ENCODE measurements at regions not wholly inside any gene's neighbourhood (a gene's known extent, or its start where the extent isn't known, plus 50 kb on each side); places are given as distances from the start of the nearest gene placed in this dataset.

- Histone ChIP-seq H3K27ac (ENCODE audit: low read depth, low read length) (no peak overlapping the region), H3K36me3 (ENCODE audit: control insufficient read depth, insufficient read depth, low read length) (no peaks in the 10 kb centered on the region), H3K9me3 (ENCODE audit: control insufficient read depth, insufficient read depth, low read length) (no peaks in the 10 kb centered on the region), H3K4me1 (ENCODE audit: control insufficient read depth, insufficient read depth, low read length) (no peaks in the 10 kb centered on the region), H3K27me3 (ENCODE audit: control insufficient read depth, insufficient read depth, low read length) (no peaks in the 10 kb centered on the region), H3K4me3 (ENCODE audit: low read depth, low read length) (no peak overlapping the region)
- DNase-seq (ENCODE audit: low read depth in 4 of 6, low spot score in 6 of 6), result no peak
- WGBS (ENCODE audit: insufficient coverage), result 71% methylated on average over 2 of the region's 5 CpGs
Measured at GRCh38 chr21:18155508-18156193, 89.0 kb upstream of the CHODL start.

GRCh38 chr21:18153063-18153462, 91.6 kb upstream of the CHODL start:
- Histone ChIP-seq H3K4me3 (ENCODE audit: low read depth, low read length) (no peak overlapping the region), H3K4me1 (ENCODE audit: control insufficient read depth, insufficient read depth, low read length) (no peaks in the 10 kb centered on the region), H3K27ac (ENCODE audit: low read depth, low read length) (no peak overlapping the region), H3K36me3 (ENCODE audit: control insufficient read depth, insufficient read depth, low read length) (no peaks in the 10 kb centered on the region), H3K27me3 (ENCODE audit: control insufficient read depth, insufficient read depth, low read length) (no peaks in the 10 kb centered on the region), H3K9me3 (ENCODE audit: control insufficient read depth, insufficient read depth, low read length) (no peaks in the 10 kb centered on the region)
- WGBS (ENCODE audit: insufficient coverage), result 80% methylated on average over 1 of the region's 2 CpGs
- DNase-seq (ENCODE audit: low read depth in 4 of 6, low spot score in 6 of 6), result no peak

- Histone ChIP-seq H3K27ac (ENCODE audit: low read depth, low read length) (no peak overlapping the region), H3K36me3 (ENCODE audit: control insufficient read depth, insufficient read depth, low read length) (no peaks in the 10 kb centered on the region), H3K9me3 (ENCODE audit: control insufficient read depth, insufficient read depth, low read length) (no peaks in the 10 kb centered on the region), H3K27me3 (ENCODE audit: control insufficient read depth, insufficient read depth, low read length) (no peaks in the 10 kb centered on the region), H3K4me1 (ENCODE audit: control insufficient read depth, insufficient read depth, low read length) (no peaks in the 10 kb centered on the region), H3K4me3 (ENCODE audit: low read depth, low read length) (no peak overlapping the region)
- WGBS (ENCODE audit: insufficient coverage), result no CpG with 5 or more reads among the region's 2 CpGs
- no peak for DNase-seq (ENCODE audit: low read depth in 4 of 6, low spot score in 6 of 6)
Measured at GRCh38 chr21:18152371-18152770, 92.3 kb upstream of the CHODL start.

GRCh38 chr21:18151046-18151445, 93.6 kb upstream of the CHODL start:
- 95% methylated on average over 3 of the region's 5 CpGs for WGBS (ENCODE audit: insufficient coverage)
- H3K27ac ChIP-seq (ENCODE audit: low read depth, low read length), result no peak overlapping the region
- H3K9me3 ChIP-seq (ENCODE audit: control insufficient read depth, insufficient read depth, low read length), result no peaks in the 10 kb centered on the region
- H3K27me3 ChIP-seq (ENCODE audit: control insufficient read depth, insufficient read depth, low read length), result no peaks in the 10 kb centered on the region
- no peak for DNase-seq (ENCODE audit: low read depth in 4 of 6, low spot score in 6 of 6)
- H3K4me3 ChIP-seq (ENCODE audit: low read depth, low read length), result no peak overlapping the region
- no peaks in the 10 kb centered on the region for H3K4me1 ChIP-seq (ENCODE audit: control insufficient read depth, insufficient read depth, low read length)
- no peaks in the 10 kb centered on the region for H3K36me3 ChIP-seq (ENCODE audit: control insufficient read depth, insufficient read depth, low read length)

- no peak for DNase-seq (ENCODE audit: low read depth in 4 of 6, low spot score in 6 of 6)
- no peak overlapping the region for H3K4me3 ChIP-seq (ENCODE audit: low read depth, low read length)
- no peaks in the 10 kb centered on the region for H3K27me3 ChIP-seq (ENCODE audit: control insufficient read depth, insufficient read depth, low read length)
- H3K9me3 ChIP-seq (ENCODE audit: control insufficient read depth, insufficient read depth, low read length), result no peaks in the 10 kb centered on the region
- no peaks in the 10 kb centered on the region for H3K4me1 ChIP-seq (ENCODE audit: control insufficient read depth, insufficient read depth, low read length)
- no peak overlapping the region for H3K27ac ChIP-seq (ENCODE audit: low read depth, low read length)
- no peaks in the 10 kb centered on the region for H3K36me3 ChIP-seq (ENCODE audit: control insufficient read depth, insufficient read depth, low read length)
Measured at GRCh38 chr21:18148401-18148800, 96.2 kb upstream of the CHODL start.

DNA sequence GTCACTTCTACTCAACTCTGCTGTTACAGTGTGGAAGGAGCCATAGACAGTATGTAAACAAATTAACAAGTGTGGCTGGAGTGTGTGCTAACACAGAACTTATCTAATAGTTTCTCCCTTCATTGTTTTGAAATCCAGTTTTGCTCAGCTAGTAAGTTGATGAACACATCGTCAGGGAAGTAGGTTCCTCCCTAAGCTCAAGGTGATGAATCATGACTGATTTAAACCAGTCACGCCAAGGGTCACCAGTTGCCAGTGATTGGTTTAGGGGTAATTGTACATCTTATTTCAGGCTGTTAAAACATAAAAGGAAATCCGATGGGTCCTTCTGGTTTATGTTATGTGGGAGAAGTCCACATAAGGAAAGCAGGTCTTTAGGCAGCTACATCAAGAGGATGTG, 97.0 kb upstream of the CHODL start:
- no peak overlapping the region for H3K27ac ChIP-seq (ENCODE audit: low read depth, low read length)
- no peaks in the 10 kb centered on the region for H3K4me1 ChIP-seq (ENCODE audit: control insufficient read depth, insufficient read depth, low read length)
- whole genome bisulfite sequencing (ENCODE audit: insufficient coverage), result 79% methylated on average over 2 of the region's 3 CpGs
- no peaks in the 10 kb centered on the region for H3K27me3 ChIP-seq (ENCODE audit: control insufficient read depth, insufficient read depth, low read length)
- no peak overlapping the region for H3K4me3 ChIP-seq (ENCODE audit: low read depth, low read length)
- no peak for DNase-seq (ENCODE audit: low read depth in 4 of 6, low spot score in 6 of 6)
- no peaks in the 10 kb centered on the region for H3K9me3 ChIP-seq (ENCODE audit: control insufficient read depth, insufficient read depth, low read length)
- no peaks in the 10 kb centered on the region for H3K36me3 ChIP-seq (ENCODE audit: control insufficient read depth, insufficient read depth, low read length)

DNA sequence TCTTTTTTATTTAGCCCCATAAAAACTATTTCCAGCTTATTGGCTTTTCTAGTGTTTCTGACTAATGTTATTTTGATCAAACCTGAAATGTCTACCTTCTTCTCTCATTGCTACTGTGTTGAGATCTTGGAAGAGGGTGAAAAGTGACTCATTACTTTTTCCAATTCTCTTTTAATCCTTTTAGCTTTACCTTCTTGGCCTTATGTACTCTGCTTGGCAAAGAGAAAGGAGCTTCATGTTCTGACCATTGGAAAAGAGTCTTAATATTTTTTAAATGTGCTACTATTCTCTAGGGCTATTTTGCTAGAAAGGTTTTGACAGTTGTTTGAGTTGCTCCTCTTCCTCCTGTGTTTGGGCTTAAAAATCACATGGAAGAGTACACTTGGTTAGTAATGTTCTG, 97.8 kb upstream of the CHODL start:
- Histone ChIP-seq H3K36me3 (ENCODE audit: control insufficient read depth, insufficient read depth, low read length) (no peaks in the 10 kb centered on the region), H3K27me3 (ENCODE audit: control insufficient read depth, insufficient read depth, low read length) (no peaks in the 10 kb centered on the region), H3K4me3 (ENCODE audit: low read depth, low read length) (no peak overlapping the region), H3K27ac (ENCODE audit: low read depth, low read length) (no peak overlapping the region), H3K9me3 (ENCODE audit: control insufficient read depth, insufficient read depth, low read length) (no peaks in the 10 kb centered on the region), H3K4me1 (ENCODE audit: control insufficient read depth, insufficient read depth, low read length) (no peaks in the 10 kb centered on the region)
- no peak for DNase-seq (ENCODE audit: low read depth in 4 of 6, low spot score in 6 of 6)

- H3K27me3 ChIP-seq (ENCODE audit: control insufficient read depth, insufficient read depth, low read length), result no peaks in the 10 kb centered on the region
- no peak overlapping the region for H3K4me3 ChIP-seq (ENCODE audit: low read depth, low read length)
- no peaks in the 10 kb centered on the region for H3K4me1 ChIP-seq (ENCODE audit: control insufficient read depth, insufficient read depth, low read length)
- H3K9me3 ChIP-seq (ENCODE audit: control insufficient read depth, insufficient read depth, low read length), result no peaks in the 10 kb centered on the region
- H3K36me3 ChIP-seq (ENCODE audit: control insufficient read depth, insufficient read depth, low read length), result no peaks in the 10 kb centered on the region
- H3K27ac ChIP-seq (ENCODE audit: low read depth, low read length), result no peak overlapping the region
- DNase-seq (ENCODE audit: low read depth in 4 of 6, low spot score in 6 of 6), result peak in 1 of 6 donors; percentile 52
- WGBS (ENCODE audit: insufficient coverage), result 80% methylated on average over 1 of the region's 3 CpGs
Measured at GRCh38 chr21:18144339-18144738, 100.3 kb upstream of the CHODL start.

DNA sequence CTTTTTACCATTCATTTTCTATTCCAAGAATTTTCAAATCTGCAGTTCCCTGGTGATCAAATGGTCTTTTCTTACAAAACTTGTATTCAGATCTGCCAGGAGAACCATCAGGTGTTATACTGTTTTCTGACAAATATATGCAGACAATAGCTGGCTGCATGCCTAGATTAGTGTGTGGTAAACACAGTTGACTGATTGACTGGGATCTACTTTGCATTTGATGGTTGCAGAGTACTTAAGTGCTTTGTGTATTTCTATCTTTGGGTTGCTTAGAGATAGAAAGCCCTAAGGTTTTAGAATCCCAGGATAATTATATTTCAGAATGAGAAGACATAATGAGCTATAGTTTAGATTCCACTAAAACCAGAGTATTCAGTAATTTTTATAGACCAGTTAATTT, 102.0 kb upstream of the CHODL start:
- Histone ChIP-seq H3K27me3 (ENCODE audit: control insufficient read depth, insufficient read depth, low read length) (no peaks in the 10 kb centered on the region), H3K36me3 (ENCODE audit: control insufficient read depth, insufficient read depth, low read length) (no peaks in the 10 kb centered on the region), H3K27ac (ENCODE audit: low read depth, low read length) (no peak overlapping the region), H3K4me3 (ENCODE audit: low read depth, low read length) (no peak overlapping the region), H3K9me3 (ENCODE audit: control insufficient read depth, insufficient read depth, low read length) (no peaks in the 10 kb centered on the region), H3K4me1 (ENCODE audit: control insufficient read depth, insufficient read depth, low read length) (no peaks in the 10 kb centered on the region)
- DNase-seq (ENCODE audit: low read depth in 4 of 6, low spot score in 6 of 6), result peak in 1 of 6 donors; percentile 16

GRCh38 chr21:18138507-18138906, 106.1 kb upstream of the CHODL start:
- no peak overlapping the region for H3K4me3 ChIP-seq (ENCODE audit: low read depth, low read length)
- WGBS (ENCODE audit: insufficient coverage), result 25% methylated on average over 3 of the region's 3 CpGs
- H3K36me3 ChIP-seq (ENCODE audit: control insufficient read depth, insufficient read depth, low read length), result no peaks in the 10 kb centered on the region
- no peak overlapping the region for H3K27ac ChIP-seq (ENCODE audit: low read depth, low read length)
- H3K27me3 ChIP-seq (ENCODE audit: control insufficient read depth, insufficient read depth, low read length), result no peaks in the 10 kb centered on the region
- no peaks in the 10 kb centered on the region for H3K4me1 ChIP-seq (ENCODE audit: control insufficient read depth, insufficient read depth, low read length)
- peak in 3 of 6 donors; percentile 14 to 68 (median 31) for DNase-seq (ENCODE audit: low read depth in 4 of 6, low spot score in 6 of 6)
- no peaks in the 10 kb centered on the region for H3K9me3 ChIP-seq (ENCODE audit: control insufficient read depth, insufficient read depth, low read length)
